Limb (tissue), 2 donors: ENCODE measurements at regions not wholly inside any gene's neighbourhood (a gene's known extent, or its start where the extent isn't known, plus 50 kb on each side); places are given as distances from the start of the nearest gene placed in this dataset.

Experiments used
- DNase-seq, 2 donors: peaks; one replicate each; pipeline ENCODE4 v3.0.0-alpha.2; 2016; ENCODE audit errors: extremely low spot score in 2 of 2

GRCh38 chr3:80086426-80086825, 318.6 kb upstream of the ROBO1 start:
- no peak for DNase-seq

GRCh38 chr3:80079886-80080285, 312.1 kb upstream of the ROBO1 start:
- DNase-seq: no peak

- no peak for DNase-seq
These were observed 300.7 kb upstream of the ROBO1 start for GRCh38 chr3:80068459-80068858.

GRCh38 chr3:80063535-80063934, 295.7 kb upstream of the ROBO1 start:
- no peak for DNase-seq

- no peak for DNase-seq
These were observed 292.9 kb upstream of the ROBO1 start for GRCh38 chr3:80060664-80061063.

- DNase-seq: no peak
These were observed 287.5 kb upstream of the ROBO1 start for GRCh38 chr3:80055306-80055705.

- DNase-seq: no peak
These were observed 284.5 kb upstream of the ROBO1 start for GRCh38 chr3:80052271-80052670.

- no peak for DNase-seq
These were observed 283.8 kb upstream of the ROBO1 start for GRCh38 chr3:80051602-80051962.

GRCh38 chr3:80050826-80051601, 283.2 kb upstream of the ROBO1 start:
- DNase-seq: no peak

GRCh38 chr3:80043226-80043625, 275.4 kb upstream of the ROBO1 start:
- no peak for DNase-seq

- DNase-seq: no peak
These were observed 272.3 kb upstream of the ROBO1 start for GRCh38 chr3:80040067-80040466.

GRCh38 chr3:80036176-80036575, 268.4 kb upstream of the ROBO1 start:
- DNase-seq: no peak

- no peak for DNase-seq
These were observed 267.2 kb upstream of the ROBO1 start for GRCh38 chr3:80035021-80035420.

GRCh38 chr3:80023010-80023409, 255.2 kb upstream of the ROBO1 start:
- no peak for DNase-seq

- DNase-seq: no peak
These were observed 250.6 kb upstream of the ROBO1 start for GRCh38 chr3:80018375-80018774.

- no peak for DNase-seq
These were observed 249.6 kb upstream of the ROBO1 start for GRCh38 chr3:80017369-80017768.

GRCh38 chr3:80014576-80014975, 246.8 kb upstream of the ROBO1 start:
- no peak for DNase-seq

GRCh38 chr3:80010021-80010571, 242.3 kb upstream of the ROBO1 start:
- no peak for DNase-seq

GRCh38 chr3:80007522-80007921, 239.7 kb upstream of the ROBO1 start:
- no peak for DNase-seq

GRCh38 chr3:80006315-80006714, 238.5 kb upstream of the ROBO1 start:
- no peak for DNase-seq

- DNase-seq: no peak
These were observed 232.2 kb upstream of the ROBO1 start for GRCh38 chr3:80000022-80000421.

- DNase-seq: no peak
These were observed 226.6 kb upstream of the ROBO1 start for GRCh38 chr3:79994397-79994796.

- no peak for DNase-seq
These were observed 218.5 kb upstream of the ROBO1 start for GRCh38 chr3:79986338-79986737.

GRCh38 chr3:79985816-79986215, 218.0 kb upstream of the ROBO1 start:
- no peak for DNase-seq
